NCI-H1417 (cell line): ENCODE measurements at regions not wholly inside any gene's neighbourhood (a gene's known extent, or its start where the extent isn't known, plus 50 kb on each side); places are given as distances from the start of the nearest gene placed in this dataset.

ENCODE experiments used
- DNase-seq, 3 experiments: peaks; one replicate each; lab custom pipeline; 2025; lab: John Stamatoyannopoulos, UW

- DNase-seq: no peak
Measured at GRCh38 chr18:3358310-3358709, 91.7 kb upstream of the TGIF1 start.

GRCh38 chr18:3360211-3360610, 89.8 kb upstream of the TGIF1 start:
- DNase-seq: no peak

GRCh38 chr18:3367491-3368091, 82.4 kb upstream of the TGIF1 start:
- DNase-seq: no peak

DNA sequence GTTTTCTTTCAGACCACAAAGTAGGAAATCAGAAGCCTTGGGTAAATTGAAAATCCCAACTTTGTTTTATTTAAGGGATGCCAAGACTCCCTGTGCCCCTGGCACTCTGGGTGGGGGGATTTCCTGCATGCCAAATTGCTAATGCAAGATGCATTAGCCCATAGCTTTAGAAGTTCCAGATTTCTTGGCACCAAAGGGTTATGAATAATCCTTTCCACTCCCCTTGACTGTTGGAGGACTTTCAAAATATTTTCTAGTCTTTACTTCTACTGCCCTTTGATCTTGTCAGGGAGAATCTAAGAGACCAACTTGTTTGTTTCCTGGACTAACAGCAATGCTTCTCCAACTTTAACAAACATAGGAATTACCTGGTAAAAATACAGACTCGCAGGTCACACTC, 81.8 kb upstream of the TGIF1 start:
- DNase-seq: no peak

DNA sequence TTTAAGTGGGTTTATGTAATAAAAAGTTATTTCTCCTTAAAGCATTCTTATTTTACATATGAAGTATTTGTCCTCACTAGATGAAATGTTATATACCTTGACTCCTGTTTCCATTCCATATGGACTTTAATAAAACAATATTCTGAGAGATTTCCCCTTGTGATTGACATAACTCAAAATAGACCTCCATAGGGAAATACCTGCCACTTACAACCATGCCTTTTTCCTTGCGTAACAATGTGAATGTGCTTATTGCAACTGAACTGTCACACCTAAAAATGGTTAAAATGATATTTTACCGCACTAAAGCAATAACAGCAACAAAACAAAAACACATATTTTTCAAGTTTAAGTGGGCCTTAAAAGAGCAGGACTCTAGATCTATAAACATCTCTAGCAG, 70.3 kb upstream of the TGIF1 start:
- no peak for DNase-seq

- no peak for DNase-seq
Measured at GRCh38 chr18:3380384-3380961, 69.5 kb upstream of the TGIF1 start.

- DNase-seq: peak in 2 of 3 experiments; percentile 44 to 92
Measured at GRCh38 chr18:3383381-3383915, 66.5 kb upstream of the TGIF1 start.

- DNase-seq: no peak
Measured at GRCh38 chr18:3384664-3385563, 65.1 kb upstream of the TGIF1 start.

DNA sequence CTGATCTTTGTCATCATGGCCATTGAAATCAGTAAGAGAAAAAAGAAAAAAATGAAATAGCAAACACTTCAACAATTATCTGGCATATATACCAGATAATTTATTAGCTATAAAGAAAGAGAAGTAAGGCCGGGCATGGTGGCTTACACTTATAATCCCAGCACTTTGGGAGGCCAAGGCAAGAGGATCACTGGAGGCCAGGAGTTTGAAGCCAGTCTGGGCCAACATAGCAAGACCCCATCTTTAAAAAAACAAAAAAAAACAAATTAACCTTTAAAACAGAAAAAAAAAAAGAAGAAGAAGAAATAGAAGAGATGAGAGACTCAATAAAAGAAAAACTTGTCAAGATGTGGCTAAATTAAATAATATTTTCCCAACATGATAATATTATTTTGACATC, 61.6 kb upstream of the TGIF1 start:
- no peak for DNase-seq

- DNase-seq: no peak
Measured at GRCh38 chr18:3388980-3389379, 61.0 kb upstream of the TGIF1 start.

GRCh38 chr18:3389977-3390376, 60.0 kb upstream of the TGIF1 start:
- DNase-seq: no peak

- DNase-seq: no peak
Measured at GRCh38 chr18:3391704-3392466, 58.1 kb upstream of the TGIF1 start.

GRCh38 chr18:3392467-3392855, 57.5 kb upstream of the TGIF1 start:
- DNase-seq: no peak

DNA sequence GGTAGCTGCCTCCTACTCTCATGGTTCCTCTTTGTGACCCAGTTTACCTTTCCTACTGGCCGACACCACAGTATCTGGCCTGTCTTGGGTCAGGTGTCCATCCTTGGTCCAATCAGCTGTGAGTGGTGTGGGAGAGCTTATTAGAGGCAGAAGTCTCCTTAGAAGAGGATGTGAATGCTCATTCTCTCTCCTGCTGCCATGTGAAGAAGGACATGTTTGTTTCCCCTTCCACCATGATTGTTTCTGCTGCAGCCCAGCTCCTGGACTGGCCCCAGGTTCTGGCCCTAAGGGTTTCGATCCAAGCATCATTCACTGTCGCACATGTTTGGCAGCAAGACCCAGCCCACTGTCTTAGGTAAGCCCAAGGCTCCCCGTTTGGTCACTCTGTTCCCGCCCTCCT, 55.3 kb upstream of the TGIF1 start:
- no peak for DNase-seq

- no peak for DNase-seq
Measured at GRCh38 chr18:3395466-3395865, 54.5 kb upstream of the TGIF1 start.

- no peak for DNase-seq
Measured at GRCh38 chr18:3397031-3397750, 52.8 kb upstream of the TGIF1 start.

DNA sequence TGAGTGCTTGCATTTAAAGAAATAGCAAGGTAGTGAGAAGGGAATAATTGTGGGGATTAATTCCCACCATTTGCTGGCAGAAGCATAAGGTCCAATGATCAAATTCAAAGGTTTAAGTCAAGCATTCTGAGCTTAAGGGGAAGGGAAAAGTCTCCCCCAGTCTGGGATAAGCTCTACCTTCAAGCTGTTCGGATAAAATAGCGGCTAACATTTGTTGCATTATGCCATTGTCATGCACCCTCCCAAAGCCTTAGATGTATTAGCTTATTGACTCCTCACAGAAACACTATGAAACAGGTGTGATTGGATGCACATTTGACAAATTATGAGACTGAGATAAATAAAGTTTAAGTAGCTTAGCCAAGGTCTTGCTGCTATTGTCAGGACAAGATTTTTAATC, 52.2 kb upstream of the TGIF1 start:
- no peak for DNase-seq
